Breast epithelium (tissue), 4 donors: ENCODE measurements at regions not wholly inside any gene's neighbourhood (a gene's known extent, or its start where the extent isn't known, plus 50 kb on each side); places are given as distances from the start of the nearest gene placed in this dataset.
"Not testable (repeated sequence)": the region's sequence is repeated elsewhere in the genome, so short reads cannot be mapped to it uniquely, and the experiment has no call there.

Experiments used
- DNase-seq, 2 donors: peaks; one replicate each; pipeline ENCODE4 v3.0.0-alpha.2; 2019; ENCODE audit warnings: low spot score in 2 of 2
- H3K27ac ChIP-seq, 2 donors: fragments of 200-600 bp; sonication (generic) in 1 of 2; one replicate each; pipeline ENCODE4 v1.5.1; 2016 to 2019; ENCODE audit warnings: mild to moderate bottlenecking in 1 of 2
- H3K27me3 ChIP-seq, 2 donors: fragments of 200-600 bp; sonication (generic) in 1 of 2; one replicate each; pipeline versions ENCODE4 v1.5.1 to v1.6.0; 2017 to 2019; ENCODE audit warnings: control low read depth in 1 of 2, mild to moderate bottlenecking in 1 of 2
- H3K36me3 ChIP-seq: fragments of 200-600 bp; one replicate; pipeline ENCODE4 v1.5.1; 2019
- H3K4me1 ChIP-seq, 2 donors: fragments of 200-600 bp; sonication (generic); one replicate each; pipeline ENCODE4 v1.5.1; 2016 to 2019; ENCODE audit warnings: control low read depth in 1 of 2
- H3K4me3 ChIP-seq, 3 donors: fragments of 200-600 bp; sonication (generic); 1 replicate in 2 of 3; 2 replicates in 1 of 3; pipeline ENCODE4 v1.5.1; 2016 to 2019; ENCODE audit warnings: mild to moderate bottlenecking in 3 of 3, moderate library complexity in 2 of 3
- H3K9me3 ChIP-seq, 2 donors: fragments of 200-600 bp; sonication (generic) in 1 of 2; one replicate each; pipeline ENCODE4 v1.5.1; 2016 to 2019; ENCODE audit warnings: control low read depth in 1 of 2
- POLR2A ChIP-seq: fragments of 450-650 bp; IDR thresholded peaks from one replicate; pipeline ENCODE4 v1.6.1; 2016; ENCODE audit warnings: antibody characterized with exemption, mild to moderate bottlenecking, moderate library complexity
- POLR2AphosphoS5 ChIP-seq, 3 donors: sonication (generic); formaldehyde crosslinking; IDR thresholded peaks; one replicate each; pipeline ENCODE4 v1.6.1; 2017; ENCODE audit warnings: antibody characterized with exemption in 3 of 3
- intact Hi-C: fragments of 100-400 bp; cut with DNase I; formaldehyde crosslinking; loops from one replicate; pipeline ENCODE4 v1.15.1; 2023; ENCODE audit warnings: low total_unique reads
- TF ChIP-seq, protein P1 (sequence below), 3 donors: fragments of 450-650 bp; IDR thresholded peaks; one replicate each; pipeline ENCODE4 v1.5.1; 2016 to 2017; ENCODE audit warnings: antibody characterized with exemption in 3 of 3, mild to moderate bottlenecking in 3 of 3, moderate library complexity in 3 of 3

DNA sequence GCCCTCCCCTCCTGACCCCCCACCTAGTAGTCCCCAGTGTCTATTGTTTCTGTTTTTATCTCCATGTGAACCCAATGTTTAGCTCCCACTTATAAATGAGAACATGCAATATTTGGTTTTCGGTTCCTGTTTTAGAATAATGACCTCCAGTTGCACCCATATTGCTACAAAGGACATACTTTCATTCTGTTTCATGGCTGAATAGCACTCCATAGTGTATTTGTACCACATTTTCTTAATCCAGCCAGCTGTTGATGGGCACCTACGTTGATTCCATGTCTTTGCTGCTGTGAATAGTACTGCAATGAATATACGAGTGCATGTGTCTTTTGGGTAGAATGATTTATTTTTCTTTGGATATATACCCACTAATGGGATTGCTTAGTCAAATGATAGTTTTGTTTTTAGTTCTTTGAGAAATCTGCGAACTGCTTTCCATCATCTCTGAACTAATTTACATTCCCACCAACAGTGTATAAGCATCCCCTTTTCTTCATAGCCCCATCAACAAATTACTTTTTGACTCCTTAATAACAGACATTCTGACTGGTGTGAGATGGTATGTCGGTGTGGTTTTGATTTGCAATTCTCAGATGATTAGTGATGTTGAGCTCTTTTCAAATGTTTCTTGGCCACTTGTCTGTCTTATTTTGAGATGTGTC is 128.4 kb upstream of the PHYHIPL start:
- intact Hi-C loops = no loop called here

DNA sequence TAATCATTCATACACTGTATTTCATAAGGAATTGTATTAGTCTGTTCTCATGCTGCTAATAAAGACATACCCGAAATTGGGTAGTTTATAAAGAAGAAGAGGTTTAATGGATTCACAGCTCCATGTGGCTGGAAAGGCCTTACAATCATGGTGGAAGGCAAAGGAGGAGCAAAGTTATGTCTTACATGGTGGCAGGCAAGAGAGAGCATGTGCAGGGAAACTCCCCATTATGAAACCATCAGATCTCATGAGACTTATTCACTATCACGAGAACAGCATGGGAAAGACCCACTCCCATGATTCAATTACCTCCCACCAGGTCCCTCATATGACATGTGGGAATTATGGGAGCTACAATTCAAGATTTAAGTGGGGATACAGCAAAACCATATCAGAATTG is 122.9 kb upstream of the PHYHIPL start:
- intact Hi-C loops, H3K27me3 ChIP-seq, DNase-seq, H3K4me3 ChIP-seq, H3K9me3 ChIP-seq, H3K4me1 ChIP-seq, H3K27ac ChIP-seq, H3K36me3 ChIP-seq: not testable (repeated sequence)

More for the DNA sequence above, 128.4 kb upstream of the PHYHIPL start:
- TF ChIP-seq, protein P1, sequence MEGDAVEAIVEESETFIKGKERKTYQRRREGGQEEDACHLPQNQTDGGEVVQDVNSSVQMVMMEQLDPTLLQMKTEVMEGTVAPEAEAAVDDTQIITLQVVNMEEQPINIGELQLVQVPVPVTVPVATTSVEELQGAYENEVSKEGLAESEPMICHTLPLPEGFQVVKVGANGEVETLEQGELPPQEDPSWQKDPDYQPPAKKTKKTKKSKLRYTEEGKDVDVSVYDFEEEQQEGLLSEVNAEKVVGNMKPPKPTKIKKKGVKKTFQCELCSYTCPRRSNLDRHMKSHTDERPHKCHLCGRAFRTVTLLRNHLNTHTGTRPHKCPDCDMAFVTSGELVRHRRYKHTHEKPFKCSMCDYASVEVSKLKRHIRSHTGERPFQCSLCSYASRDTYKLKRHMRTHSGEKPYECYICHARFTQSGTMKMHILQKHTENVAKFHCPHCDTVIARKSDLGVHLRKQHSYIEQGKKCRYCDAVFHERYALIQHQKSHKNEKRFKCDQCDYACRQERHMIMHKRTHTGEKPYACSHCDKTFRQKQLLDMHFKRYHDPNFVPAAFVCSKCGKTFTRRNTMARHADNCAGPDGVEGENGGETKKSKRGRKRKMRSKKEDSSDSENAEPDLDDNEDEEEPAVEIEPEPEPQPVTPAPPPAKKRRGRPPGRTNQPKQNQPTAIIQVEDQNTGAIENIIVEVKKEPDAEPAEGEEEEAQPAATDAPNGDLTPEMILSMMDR (IDR thresholded peaks at IDR 0.05) = no peak
- TF ChIP-seq POLR2AphosphoS5 (IDR thresholded peaks at IDR 0.05) = no peak
- TF ChIP-seq POLR2A = no peak
- H3K36me3 ChIP-seq = no peaks in the 10 kb centered on the region
- H3K4me1 ChIP-seq = no peaks in the 10 kb centered on the region
- H3K27me3 ChIP-seq = no peaks in the 10 kb centered on the region
- no peak overlapping the region for H3K4me3 ChIP-seq
- H3K9me3 ChIP-seq = peaks cover 0 to 7% of the 10 kb centered on the region in 2 donors
- DNase-seq = no peak
- no peak overlapping the region for H3K27ac ChIP-seq

DNA sequence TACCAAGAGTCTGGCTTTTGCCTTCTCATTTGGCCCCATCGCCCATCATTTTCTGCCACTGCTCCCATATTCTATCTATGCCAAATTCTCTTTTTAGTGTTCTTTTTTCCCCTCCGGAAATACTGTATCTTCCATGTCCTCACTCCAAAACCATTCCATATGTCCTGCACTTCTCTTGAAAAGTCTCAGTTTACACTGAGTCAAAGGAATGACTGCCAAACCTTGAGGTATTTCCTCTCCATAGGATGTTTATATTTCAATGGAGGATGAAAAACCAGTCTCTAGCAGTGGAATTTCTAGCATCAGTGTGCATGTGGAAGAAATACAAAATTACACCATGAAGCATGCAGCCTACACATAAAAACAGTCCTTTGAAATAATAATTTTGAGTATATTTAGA is 121.4 kb upstream of the PHYHIPL start:
- peaks cover 0 to 3% of the 10 kb centered on the region in 2 donors for H3K9me3 ChIP-seq
- no peak overlapping the region for H3K27ac ChIP-seq
- no peak for DNase-seq
- no peak overlapping the region for H3K4me3 ChIP-seq
- no peaks in the 10 kb centered on the region for H3K27me3 ChIP-seq
- no peaks in the 10 kb centered on the region for H3K36me3 ChIP-seq
- no peaks in the 10 kb centered on the region for H3K4me1 ChIP-seq
- no peak for TF ChIP-seq POLR2A
- intact Hi-C loops = no loop called here

DNA sequence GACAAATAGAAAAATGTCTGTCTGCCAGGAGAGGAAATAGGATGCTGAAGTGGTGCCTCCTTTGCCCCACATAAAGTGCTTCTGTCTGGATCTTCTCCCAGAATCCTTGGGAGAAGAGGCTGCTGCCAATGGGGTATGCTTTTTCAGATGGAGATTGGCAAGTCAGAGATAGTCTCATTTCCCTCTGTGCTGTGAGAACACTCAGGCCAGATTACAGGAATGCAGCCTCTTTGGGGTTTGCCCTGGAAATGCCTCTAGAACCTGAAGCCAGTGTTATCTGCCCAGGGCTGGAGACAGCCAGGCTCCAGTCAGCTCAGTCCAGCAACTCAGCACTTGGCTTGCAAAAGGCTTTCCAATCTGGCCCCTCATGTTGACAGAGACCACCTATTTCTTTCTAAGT is 119.1 kb upstream of the PHYHIPL start:
- Histone ChIP-seq H3K4me1 (no peaks in the 10 kb centered on the region), H3K4me3 (no peak overlapping the region), H3K9me3 (no peaks in the 10 kb centered on the region), H3K27ac (no peak overlapping the region), H3K36me3 (no peaks in the 10 kb centered on the region), H3K27me3 (no peaks in the 10 kb centered on the region)
- TF ChIP-seq, protein P1 (IDR thresholded peaks at IDR 0.05) = no peak
- TF ChIP-seq POLR2AphosphoS5 (IDR thresholded peaks at IDR 0.05) (no peak), POLR2A (no peak)
- no peak for DNase-seq
- intact Hi-C loops = no loop called here

DNA sequence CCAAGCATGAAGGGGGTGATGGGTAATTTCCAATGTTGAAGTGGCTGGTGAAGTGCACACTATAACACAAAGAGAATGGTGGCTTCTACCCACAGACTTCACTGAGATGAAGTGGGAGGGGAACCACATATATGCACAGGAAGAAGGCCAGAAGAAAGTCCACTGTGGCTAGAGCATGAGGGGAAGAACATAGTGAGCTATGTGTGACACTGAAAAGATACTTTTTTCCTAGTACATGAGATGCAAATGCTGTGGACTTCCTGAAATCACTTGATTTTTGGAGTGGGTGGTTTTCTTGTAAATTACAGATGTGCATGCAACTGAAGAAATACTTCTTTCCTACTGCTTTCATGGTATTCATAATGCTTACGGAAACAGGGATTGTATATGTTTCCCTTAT is 115.6 kb upstream of the PHYHIPL start:
- H3K4me3 ChIP-seq = no peak overlapping the region
- no peaks in the 10 kb centered on the region for H3K27me3 ChIP-seq
- no peaks in the 10 kb centered on the region for H3K9me3 ChIP-seq
- intact Hi-C loops = no loop called here
- H3K27ac ChIP-seq = no peak overlapping the region
- H3K36me3 ChIP-seq = no peaks in the 10 kb centered on the region
- no peaks in the 10 kb centered on the region for H3K4me1 ChIP-seq
- DNase-seq = no peak
- TF ChIP-seq POLR2A = no peak
- TF ChIP-seq POLR2AphosphoS5 (IDR thresholded peaks at IDR 0.05) = no peak
- TF ChIP-seq, protein P1 (IDR thresholded peaks at IDR 0.05) = no peak

DNA sequence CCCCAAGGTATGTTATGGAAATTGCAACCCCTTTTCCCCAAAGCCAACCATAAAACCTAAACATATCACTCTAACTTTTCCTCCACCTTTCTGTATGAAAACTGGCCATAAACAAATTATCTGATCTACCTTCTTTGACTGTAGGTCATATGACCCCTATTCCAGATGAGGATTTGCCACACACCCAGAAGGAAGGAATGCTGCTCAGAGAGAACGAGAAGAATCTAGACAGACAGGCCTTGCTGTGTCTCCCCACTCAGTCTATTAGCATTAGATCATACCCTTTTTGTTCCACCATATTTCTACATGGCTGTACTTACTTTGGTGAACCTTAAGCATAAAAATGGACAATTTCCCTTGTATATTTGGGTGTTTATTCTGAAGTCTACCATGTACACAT is 113.0 kb upstream of the PHYHIPL start:
- no peak overlapping the region for H3K4me3 ChIP-seq
- DNase-seq = no peak
- intact Hi-C loops = no loop called here
- no peaks in the 10 kb centered on the region for H3K9me3 ChIP-seq
- no peaks in the 10 kb centered on the region for H3K36me3 ChIP-seq
- TF ChIP-seq POLR2A (no peak), POLR2AphosphoS5 (IDR thresholded peaks at IDR 0.05) (no peak)
- TF ChIP-seq, protein P1 (IDR thresholded peaks at IDR 0.05) = no peak
- no peaks in the 10 kb centered on the region for H3K4me1 ChIP-seq
- no peak overlapping the region for H3K27ac ChIP-seq
- H3K27me3 ChIP-seq = no peaks in the 10 kb centered on the region
